GM10248 (cell line): ENCODE measurements at regions not wholly inside any gene's neighbourhood (a gene's known extent, or its start where the extent isn't known, plus 50 kb on each side); places are given as distances from the start of the nearest gene placed in this dataset.

ENCODE experiments used
- CTCF ChIA-PET: fragments of 300-600 bp; sonication (Branson Sonifier 250); formaldehyde crosslinking; extraction: SDS; loops from one replicate; lab custom pipeline; 2021; ENCODE audit warnings: antibody characterized with exemption; lab: Yijun Ruan, JAX
- POLR2A ChIA-PET: fragments of 350-650 bp; sonication (Branson Sonifier 250); formaldehyde crosslinking; extraction: SDS; loops from one replicate; lab custom pipeline; 2020; ENCODE audit warnings: antibody characterized with exemption; lab: Yijun Ruan, JAX
- DNase-seq: peaks from one replicate; pipeline ENCODE4 v3.0.0; 2012; ENCODE audit errors: extremely low spot score
- TF ChIP-seq, protein P1 (sequence below): IDR thresholded peaks from 2 replicates; pipeline ENCODE4 v1.5.1; 2012; ENCODE audit warnings: mild to moderate bottlenecking, low read depth; ENCODE audit errors: extremely low read depth, missing control alignments, control extremely low read depth

DNA sequence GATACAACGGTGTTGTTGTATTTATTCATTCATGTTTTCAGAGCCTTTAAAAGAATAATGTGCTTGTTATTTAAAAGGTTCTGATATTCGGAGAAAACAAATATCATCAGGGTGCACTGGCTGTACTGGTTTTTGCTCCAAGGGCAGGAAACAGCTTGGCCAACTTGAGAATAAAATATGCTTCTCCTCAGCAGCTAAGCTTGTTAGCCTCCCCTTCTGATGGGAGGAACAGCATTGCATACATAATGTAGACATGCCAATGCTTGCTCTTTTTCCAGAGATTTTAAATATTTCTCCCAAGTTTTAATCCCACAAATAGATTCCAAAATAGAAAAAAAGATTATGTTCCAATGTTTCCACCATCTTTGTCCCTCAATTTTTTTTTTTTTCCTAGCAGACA lies 87.6 kb upstream of the RPL34 start:
- TF ChIP-seq, protein P1, sequence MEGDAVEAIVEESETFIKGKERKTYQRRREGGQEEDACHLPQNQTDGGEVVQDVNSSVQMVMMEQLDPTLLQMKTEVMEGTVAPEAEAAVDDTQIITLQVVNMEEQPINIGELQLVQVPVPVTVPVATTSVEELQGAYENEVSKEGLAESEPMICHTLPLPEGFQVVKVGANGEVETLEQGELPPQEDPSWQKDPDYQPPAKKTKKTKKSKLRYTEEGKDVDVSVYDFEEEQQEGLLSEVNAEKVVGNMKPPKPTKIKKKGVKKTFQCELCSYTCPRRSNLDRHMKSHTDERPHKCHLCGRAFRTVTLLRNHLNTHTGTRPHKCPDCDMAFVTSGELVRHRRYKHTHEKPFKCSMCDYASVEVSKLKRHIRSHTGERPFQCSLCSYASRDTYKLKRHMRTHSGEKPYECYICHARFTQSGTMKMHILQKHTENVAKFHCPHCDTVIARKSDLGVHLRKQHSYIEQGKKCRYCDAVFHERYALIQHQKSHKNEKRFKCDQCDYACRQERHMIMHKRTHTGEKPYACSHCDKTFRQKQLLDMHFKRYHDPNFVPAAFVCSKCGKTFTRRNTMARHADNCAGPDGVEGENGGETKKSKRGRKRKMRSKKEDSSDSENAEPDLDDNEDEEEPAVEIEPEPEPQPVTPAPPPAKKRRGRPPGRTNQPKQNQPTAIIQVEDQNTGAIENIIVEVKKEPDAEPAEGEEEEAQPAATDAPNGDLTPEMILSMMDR = no peak
- ChIA-PET POLR2A (no interaction called here), CTCF (no interaction called here)
- DNase-seq = no peak

DNA sequence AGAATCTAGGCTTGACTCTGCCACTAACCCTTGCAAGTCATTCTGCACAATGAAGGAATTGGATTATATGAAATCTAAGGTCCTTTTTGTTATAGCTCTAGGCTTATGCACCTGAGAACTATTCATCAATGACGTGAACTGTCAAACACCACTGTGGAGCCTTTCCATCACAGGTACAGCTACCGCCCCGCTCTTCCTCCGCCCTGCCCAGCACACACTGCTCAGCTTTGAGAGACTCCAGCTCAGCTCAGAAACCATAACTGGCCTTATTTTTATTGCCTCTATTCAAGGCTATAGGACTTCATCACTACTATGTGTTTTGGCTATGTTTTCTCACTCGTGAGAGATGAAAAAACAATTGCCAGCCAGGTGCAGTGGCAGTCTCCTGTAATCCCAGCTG lies 88.2 kb upstream of the RPL34 start:
- TF ChIP-seq, protein P1 = no peak
- DNase-seq = no peak
- CTCF ChIA-PET = interaction anchor here (1.1 kb wide), 1 partner anchor 10 kb away, joined by 3 read pairs; no protein-coding TSS in a partner anchor
- POLR2A ChIA-PET = no interaction called here

DNA sequence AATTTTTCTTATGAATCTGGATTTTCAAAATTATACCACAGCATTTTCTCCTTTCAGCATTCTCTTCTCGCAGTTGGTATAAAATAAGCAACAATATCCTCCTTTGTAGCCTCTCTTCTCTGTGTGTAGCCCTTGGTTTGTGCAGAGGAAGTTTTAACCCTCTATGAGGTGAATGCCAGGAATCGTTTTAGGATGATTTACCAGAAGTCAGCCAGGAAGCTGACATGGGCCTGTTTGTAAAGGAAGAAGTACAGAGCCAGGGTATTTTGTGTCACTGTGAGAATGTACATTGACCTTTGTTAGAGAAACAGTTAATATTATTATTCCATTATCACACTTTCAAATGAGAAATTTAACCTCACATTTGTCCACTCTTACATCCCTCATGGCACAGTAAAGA lies 88.9 kb upstream of the RPL34 start:
- TF ChIP-seq, protein P1 = no peak
- DNase-seq = no peak
- ChIA-PET CTCF (interaction anchor here (1.1 kb wide), 1 partner anchor 9 kb away, joined by 3 read pairs; no protein-coding TSS in a partner anchor), POLR2A (no interaction called here)

DNA sequence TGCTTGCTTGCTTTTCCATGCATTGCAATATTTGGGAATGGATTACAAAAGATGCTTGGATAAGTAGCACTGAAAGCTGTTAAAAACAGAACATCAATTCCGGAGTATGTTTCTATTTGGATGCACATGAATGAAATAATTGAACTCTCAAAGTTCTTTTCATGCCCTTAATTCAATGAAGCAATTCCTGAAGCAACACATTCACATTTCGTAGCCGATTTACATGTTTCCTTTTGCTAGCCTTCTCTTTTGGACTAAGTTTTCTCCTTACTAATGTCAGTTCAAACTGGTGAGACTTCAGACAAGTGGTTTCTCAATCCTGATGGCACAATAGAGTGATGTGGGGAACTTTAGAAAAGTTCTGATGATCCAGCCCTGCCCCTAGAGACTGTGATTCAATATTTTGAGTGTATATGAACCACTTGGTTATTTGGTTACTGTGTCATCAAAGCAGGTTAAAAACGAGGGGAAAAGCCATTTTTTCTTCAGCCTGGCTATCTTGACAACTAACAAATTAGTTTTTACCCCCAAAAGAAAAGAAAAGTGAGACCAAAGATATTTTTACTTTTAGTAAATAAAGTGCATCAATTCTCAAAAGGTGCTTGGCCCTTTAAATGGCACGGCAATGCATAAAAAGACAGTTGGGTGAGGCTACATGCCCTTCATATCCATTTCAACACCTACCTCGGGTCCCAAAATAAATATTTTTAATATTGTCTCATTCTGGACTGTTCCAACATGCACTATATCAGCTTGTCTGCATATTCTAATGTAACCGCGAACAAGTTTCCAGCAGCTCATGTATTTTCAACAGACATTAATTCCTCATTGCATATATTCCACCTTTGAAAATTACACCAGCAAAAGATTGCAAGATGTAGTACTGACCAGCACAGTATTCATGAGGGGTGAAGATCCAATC lies 90.1 kb upstream of the RPL34 start:
- TF ChIP-seq, protein P1 = no peak
- no peak for DNase-seq
- ChIA-PET POLR2A (no interaction called here), CTCF (interaction anchor here (1.1 kb wide), 1 partner anchor 16 kb away, joined by 3 read pairs; no protein-coding TSS in a partner anchor)

DNA sequence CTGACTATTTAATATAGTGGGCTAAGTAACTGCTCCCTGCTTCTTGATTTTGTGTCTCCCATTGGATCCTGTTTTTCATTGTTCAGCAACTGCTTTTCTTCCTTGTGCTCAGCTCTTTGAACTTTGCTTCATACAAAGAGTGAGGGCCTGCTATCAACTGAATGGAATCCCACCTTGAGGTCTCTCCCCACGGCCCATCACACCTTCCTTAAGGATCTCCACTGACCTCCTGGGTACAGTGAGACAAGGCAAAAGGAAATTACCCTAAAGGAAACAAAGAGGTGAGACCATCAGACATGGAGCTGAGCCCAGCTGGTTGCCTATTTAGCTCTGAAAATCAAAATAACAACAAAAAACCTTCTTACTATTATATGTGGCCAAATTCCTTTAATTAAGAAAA lies 91.3 kb upstream of the RPL34 start:
- TF ChIP-seq, protein P1 = no peak
- POLR2A ChIA-PET = no interaction called here
- DNase-seq = no peak
- CTCF ChIA-PET = interaction anchor here (1.0 kb wide), 1 partner anchor 11 kb away, joined by 3 read pairs; no protein-coding TSS in a partner anchor

DNA sequence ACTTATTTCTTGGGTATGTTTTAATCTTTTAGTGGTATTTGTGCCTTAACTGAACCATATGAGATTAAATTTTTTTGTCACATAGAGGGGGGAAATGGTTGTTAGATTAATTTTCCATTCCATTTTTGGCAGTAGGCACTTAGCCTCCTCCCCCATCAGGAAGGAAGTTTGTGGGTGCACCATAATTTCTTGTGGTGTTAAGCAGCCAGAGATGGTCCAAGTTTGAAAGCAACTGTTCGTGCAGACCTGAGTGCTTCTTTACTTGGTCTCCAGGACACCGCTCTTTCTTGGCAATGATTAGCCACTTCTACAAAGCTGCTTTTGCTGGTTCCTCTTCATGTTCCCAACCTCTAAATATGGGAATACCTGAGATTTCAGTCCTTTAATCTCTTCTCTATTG lies 92.7 kb upstream of the RPL34 start:
- TF ChIP-seq, protein P1 = no peak
- POLR2A ChIA-PET = no interaction called here
- CTCF ChIA-PET = no interaction called here
- no peak for DNase-seq
